ENCODE measurements at regions not wholly inside any gene's neighbourhood (a gene's known extent, or its start where the extent isn't known, plus 50 kb on each side); places are given as distances from the start of the nearest gene placed in this dataset.
A peak's percentile ranks its signal among the peaks of the same experiment; 100 is the strongest.

- no peak for DNase-seq (ENCODE audit: low spot score)
Measured at GRCh38 chr6:118761645-118762044, 110.3 kb upstream of the CEP85L start.

- DNase-seq (ENCODE audit: low spot score): no peak
Measured at GRCh38 chr6:118758946-118759345, 107.6 kb upstream of the CEP85L start.

GRCh38 chr6:118755941-118756646 is 104.7 kb upstream of the CEP85L start:
- no peak for DNase-seq (ENCODE audit: low spot score)

GRCh38 chr6:118752803-118753202 is 101.4 kb upstream of the CEP85L start:
- DNase-seq (ENCODE audit: low spot score): no peak

- no peak for DNase-seq (ENCODE audit: low spot score)
Measured at GRCh38 chr6:118751072-118751471, 99.7 kb upstream of the CEP85L start.

- no peak for DNase-seq (ENCODE audit: low spot score)
Measured at GRCh38 chr6:118750143-118750542, 98.8 kb upstream of the CEP85L start.

- DNase-seq (ENCODE audit: low spot score): peak; percentile 31
Measured at GRCh38 chr6:118748311-118749062, 97.1 kb upstream of the CEP85L start.

- DNase-seq (ENCODE audit: low spot score): no peak
Measured at GRCh38 chr6:118746825-118747174, 95.4 kb upstream of the CEP85L start.

- DNase-seq (ENCODE audit: low spot score): no peak
Measured at GRCh38 chr6:118746145-118746824, 94.9 kb upstream of the CEP85L start.

GRCh38 chr6:118745156-118745555 is 93.8 kb upstream of the CEP85L start:
- DNase-seq (ENCODE audit: low spot score): no peak

- DNase-seq (ENCODE audit: low spot score): no peak
Measured at GRCh38 chr6:118744261-118744941, 93.0 kb upstream of the CEP85L start.

GRCh38 chr6:118743746-118744145 is 92.4 kb upstream of the CEP85L start:
- DNase-seq (ENCODE audit: low spot score): no peak

- no peak for DNase-seq (ENCODE audit: low spot score)
Measured at GRCh38 chr6:118740372-118740771, 89.0 kb upstream of the CEP85L start.

- no peak for DNase-seq (ENCODE audit: low spot score)
Measured at GRCh38 chr6:118739696-118740353, 88.4 kb upstream of the CEP85L start.

- DNase-seq (ENCODE audit: low spot score): no peak
Measured at GRCh38 chr6:118736440-118736839, 85.0 kb upstream of the CEP85L start.

GRCh38 chr6:118735320-118735719 is 83.9 kb upstream of the CEP85L start:
- peak; percentile 70 for DNase-seq (ENCODE audit: low spot score)

- no peak for DNase-seq (ENCODE audit: low spot score)
Measured at GRCh38 chr6:118725944-118726343, 74.6 kb upstream of the CEP85L start.

GRCh38 chr6:118724211-118724610 is 72.8 kb upstream of the CEP85L start:
- no peak for DNase-seq (ENCODE audit: low spot score)

- no peak for DNase-seq (ENCODE audit: low spot score)
Measured at GRCh38 chr6:118722829-118723813, 71.7 kb upstream of the CEP85L start.

GRCh38 chr6:118720125-118720473 is 68.7 kb upstream of the CEP85L start:
- no peak for DNase-seq (ENCODE audit: low spot score)
